Type B pancreatic cell (in vitro differentiated cells): ENCODE measurements at regions not wholly inside any gene's neighbourhood (a gene's known extent, or its start where the extent isn't known, plus 50 kb on each side); places are given as distances from the start of the nearest gene placed in this dataset.
"Not testable (repeated sequence)": the region's sequence is repeated elsewhere in the genome, so short reads cannot be mapped to it uniquely, and the experiment has no call there.

ENCODE experiments used
- DNase-seq: peaks from one replicate; pipeline ENCODE4 v3.0.0; 2021; ENCODE audit warnings: mixed read lengths; ENCODE audit not compliant: unreplicated experiment; ENCODE audit errors: extremely low spot score
- H3K27ac Mint-ChIP-seq: 2 replicates; pipeline ENCODE4 v1.8.0; 2021; ENCODE audit warnings: mild to moderate bottlenecking, mixed read lengths
- H3K27me3 Mint-ChIP-seq: 2 replicates; pipeline ENCODE4 v1.8.0; 2021; ENCODE audit warnings: mixed read lengths
- H3K36me3 Mint-ChIP-seq: 2 replicates; pipeline ENCODE4 v1.8.0; 2021; ENCODE audit warnings: mixed read lengths
- H3K4me1 Mint-ChIP-seq: one replicate; pipeline ENCODE4 v1.8.0; 2021; ENCODE audit warnings: mixed read lengths; ENCODE audit not compliant: unreplicated experiment
- H3K4me3 Mint-ChIP-seq: 2 replicates; pipeline ENCODE4 v1.8.0; 2021; ENCODE audit warnings: mild to moderate bottlenecking, mixed read lengths
- H3K9me3 Mint-ChIP-seq: 2 replicates; pipeline ENCODE4 v1.8.0; 2021; ENCODE audit warnings: mixed read lengths
- CTCF ChIP-seq: fragments of 200-600 bp; sonication (generic); conservative IDR thresholded peaks from 2 replicates; pipeline ENCODE4 v1.5.0; 2021; ENCODE audit warnings: antibody characterized with exemption, mild to moderate bottlenecking

- Mint-ChIP-seq H3K27me3 (peaks cover 3% of the 10 kb centered on the region), H3K4me3 (no peak overlapping the region), H3K36me3 (peaks cover 4% of the 10 kb centered on the region), H3K9me3 (no peaks in the 10 kb centered on the region), H3K4me1 (peaks cover 8% of the 10 kb centered on the region), H3K27ac (no peak overlapping the region)
- DNase-seq = no peak
- TF ChIP-seq CTCF = no peak
Measured at GRCh38 chr18:22284581-22285360, 115.4 kb downstream of the GATA6 start.

DNA sequence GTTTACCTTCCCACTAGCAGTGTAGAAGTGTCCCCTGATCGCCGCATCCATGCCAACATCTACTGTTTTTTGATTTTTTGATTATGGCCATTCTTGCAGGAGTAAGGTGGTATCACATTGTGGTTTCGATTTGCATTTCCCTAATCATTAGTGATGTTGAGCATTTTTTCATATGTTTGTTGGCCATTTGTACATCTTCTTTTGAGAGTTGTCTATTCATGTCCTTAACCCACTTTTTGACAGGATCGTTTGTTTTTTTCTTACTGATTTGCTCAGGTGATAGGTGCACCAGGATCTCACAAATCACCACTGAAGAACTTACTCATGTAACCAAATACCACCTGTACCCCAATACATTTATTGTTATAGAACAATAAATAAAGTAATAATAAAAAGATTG lies 114.5 kb downstream of the GATA6 start:
- DNase-seq, H3K4me3 Mint-ChIP-seq, H3K9me3 Mint-ChIP-seq, H3K36me3 Mint-ChIP-seq, H3K4me1 Mint-ChIP-seq, H3K27ac Mint-ChIP-seq, H3K27me3 Mint-ChIP-seq: not testable (repeated sequence)

DNA sequence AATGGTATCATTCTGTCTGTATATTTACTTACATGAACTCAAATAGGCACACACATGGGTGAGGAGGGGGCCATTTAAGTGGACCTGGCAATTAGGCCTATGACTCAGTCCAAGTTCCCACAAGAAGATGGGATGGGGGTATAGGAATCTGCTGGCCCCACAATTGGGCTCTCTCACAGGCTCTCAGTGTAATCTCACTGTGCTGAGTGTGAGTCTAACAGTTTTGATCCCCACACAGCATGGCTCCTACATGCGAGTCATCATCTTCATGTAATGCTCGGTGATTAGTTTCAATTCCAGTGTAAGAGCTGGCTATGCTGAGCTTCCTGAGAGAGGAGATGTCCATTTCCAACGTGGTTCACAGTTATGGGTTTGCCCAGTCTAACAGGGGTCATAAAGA lies 114.0 kb downstream of the GATA6 start:
- Mint-ChIP-seq H3K27ac (no peak overlapping the region), H3K4me1 (peaks cover 8% of the 10 kb centered on the region), H3K27me3 (peaks cover 3% of the 10 kb centered on the region), H3K36me3 (peaks cover 4% of the 10 kb centered on the region), H3K4me3 (no peak overlapping the region), H3K9me3 (no peaks in the 10 kb centered on the region)
- DNase-seq = no peak
- no peak for TF ChIP-seq CTCF

DNA sequence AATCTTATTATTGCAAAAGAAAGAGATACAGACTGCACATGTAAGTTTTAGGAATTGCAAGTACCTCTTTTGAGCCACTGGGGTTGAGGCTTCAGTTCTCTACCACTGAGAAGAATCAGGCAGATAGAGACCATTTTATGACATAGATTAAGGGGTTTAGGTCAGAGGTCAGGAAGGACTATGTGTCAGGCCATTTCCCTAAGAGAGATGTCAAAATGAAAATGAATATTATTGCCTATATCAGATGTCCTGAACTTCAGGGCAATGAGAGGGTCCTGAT lies 113.7 kb downstream of the GATA6 start:
- Mint-ChIP-seq H3K4me1 (peaks cover 8% of the 10 kb centered on the region), H3K9me3 (no peaks in the 10 kb centered on the region), H3K27me3 (peaks cover 3% of the 10 kb centered on the region), H3K4me3 (no peak overlapping the region), H3K36me3 (peaks cover 4% of the 10 kb centered on the region), H3K27ac (peak overlapping the region; percentile 47)
- TF ChIP-seq CTCF = no peak
- DNase-seq = no peak

- Mint-ChIP-seq H3K4me3 (no peak overlapping the region), H3K9me3 (no peaks in the 10 kb centered on the region), H3K4me1 (peaks cover 8% of the 10 kb centered on the region), H3K27ac (peak overlapping the region; percentile 47), H3K36me3 (peaks cover 4% of the 10 kb centered on the region), H3K27me3 (peaks cover 3% of the 10 kb centered on the region)
- DNase-seq = no peak
- no peak for TF ChIP-seq CTCF
Measured at GRCh38 chr18:22282311-22283115, 113.1 kb downstream of the GATA6 start.

GRCh38 chr18:22280453-22280750 lies 111.0 kb downstream of the GATA6 start:
- no peak for TF ChIP-seq CTCF
- peaks cover 8% of the 10 kb centered on the region for H3K4me1 Mint-ChIP-seq
- H3K4me3 Mint-ChIP-seq = no peak overlapping the region
- H3K27ac Mint-ChIP-seq = no peak overlapping the region
- H3K27me3 Mint-ChIP-seq = peaks cover 5% of the 10 kb centered on the region
- H3K36me3 Mint-ChIP-seq = peaks cover 4% of the 10 kb centered on the region
- DNase-seq = no peak
- no peaks in the 10 kb centered on the region for H3K9me3 Mint-ChIP-seq
